Central memory CD4-positive, alpha-beta T cell (primary cell): ENCODE measurements at regions not wholly inside any gene's neighbourhood (a gene's known extent, or its start where the extent isn't known, plus 50 kb on each side); places are given as distances from the start of the nearest gene placed in this dataset.

Experiments
- DNase-seq: peaks from one replicate; pipeline ENCODE4 v3.0.0; 2022

GRCh38 chr16:17847234-17847795 lies 376.6 kb upstream of the XYLT1 start:
- DNase-seq = no peak

- no peak for DNase-seq
Observed at GRCh38 chr16:17846030-17846429, 375.3 kb upstream of the XYLT1 start.

- no peak for DNase-seq
Observed at GRCh38 chr16:17845031-17845430, 374.3 kb upstream of the XYLT1 start.

GRCh38 chr16:17843905-17844304 lies 373.1 kb upstream of the XYLT1 start:
- DNase-seq = no peak

- DNase-seq = no peak
Observed at GRCh38 chr16:17839907-17840306, 369.1 kb upstream of the XYLT1 start.

GRCh38 chr16:17839272-17839671 lies 368.5 kb upstream of the XYLT1 start:
- DNase-seq = no peak

- no peak for DNase-seq
Observed at GRCh38 chr16:17836868-17837602, 366.3 kb upstream of the XYLT1 start.

- no peak for DNase-seq
Observed at GRCh38 chr16:17835118-17835876, 364.5 kb upstream of the XYLT1 start.

- no peak for DNase-seq
Observed at GRCh38 chr16:17832738-17833137, 362.0 kb upstream of the XYLT1 start.

GRCh38 chr16:17831330-17831729 lies 360.6 kb upstream of the XYLT1 start:
- no peak for DNase-seq

- DNase-seq = no peak
Observed at GRCh38 chr16:17830651-17831050, 359.9 kb upstream of the XYLT1 start.

- no peak for DNase-seq
Observed at GRCh38 chr16:17829811-17830210, 359.1 kb upstream of the XYLT1 start.

- no peak for DNase-seq
Observed at GRCh38 chr16:17828012-17828411, 357.3 kb upstream of the XYLT1 start.

GRCh38 chr16:17827313-17827712 lies 356.6 kb upstream of the XYLT1 start:
- no peak for DNase-seq

GRCh38 chr16:17817943-17818342 lies 347.2 kb upstream of the XYLT1 start:
- DNase-seq = no peak

- no peak for DNase-seq
Observed at GRCh38 chr16:17817260-17817659, 346.5 kb upstream of the XYLT1 start.

GRCh38 chr16:17812771-17813170 lies 342.0 kb upstream of the XYLT1 start:
- no peak for DNase-seq

- no peak for DNase-seq
Observed at GRCh38 chr16:17804857-17805256, 334.1 kb upstream of the XYLT1 start.

GRCh38 chr16:17803625-17804410 lies 333.1 kb upstream of the XYLT1 start:
- DNase-seq = no peak

GRCh38 chr16:17802571-17802970 lies 331.8 kb upstream of the XYLT1 start:
- no peak for DNase-seq

GRCh38 chr16:17801068-17801467 lies 330.3 kb upstream of the XYLT1 start:
- no peak for DNase-seq

GRCh38 chr16:17798716-17799115 lies 328.0 kb upstream of the XYLT1 start:
- no peak for DNase-seq

GRCh38 chr16:17793354-17793753 lies 322.6 kb upstream of the XYLT1 start:
- no peak for DNase-seq
